HG03135 (cell line): ENCODE measurements at regions not wholly inside any gene's neighbourhood (a gene's known extent, or its start where the extent isn't known, plus 50 kb on each side); places are given as distances from the start of the nearest gene placed in this dataset.

ENCODE experiments used
- ATAC-seq: cut with Tn5 transposase; IDR thresholded peaks from one replicate; pipeline ENCODE4 v1.9.1; 2021; ENCODE audit warnings: mild to moderate bottlenecking, moderate library complexity; ENCODE audit not compliant: unreplicated experiment

DNA sequence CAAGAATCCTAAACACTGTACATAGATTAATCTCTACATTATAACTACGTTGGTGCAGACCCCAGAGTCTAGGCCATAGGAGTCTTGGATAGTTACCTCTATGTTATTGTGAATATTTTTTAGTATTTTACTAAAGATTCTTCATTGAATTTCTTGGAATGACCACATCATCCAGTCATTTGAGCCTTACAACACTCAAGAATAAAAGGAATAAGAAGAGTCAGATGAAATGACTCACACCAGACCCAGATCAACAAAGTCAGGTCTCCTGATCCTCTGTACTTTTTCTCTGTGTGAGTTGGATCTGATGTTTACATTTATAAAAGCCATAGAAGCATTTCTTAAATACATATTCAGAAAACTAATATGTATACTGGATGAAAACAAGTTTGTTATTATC lies 179.2 kb upstream of the ARHGAP20 start:
- no peak for ATAC-seq

- no peak for ATAC-seq
Measured at GRCh38 chr11:110890995-110891394, 178.8 kb upstream of the ARHGAP20 start.

DNA sequence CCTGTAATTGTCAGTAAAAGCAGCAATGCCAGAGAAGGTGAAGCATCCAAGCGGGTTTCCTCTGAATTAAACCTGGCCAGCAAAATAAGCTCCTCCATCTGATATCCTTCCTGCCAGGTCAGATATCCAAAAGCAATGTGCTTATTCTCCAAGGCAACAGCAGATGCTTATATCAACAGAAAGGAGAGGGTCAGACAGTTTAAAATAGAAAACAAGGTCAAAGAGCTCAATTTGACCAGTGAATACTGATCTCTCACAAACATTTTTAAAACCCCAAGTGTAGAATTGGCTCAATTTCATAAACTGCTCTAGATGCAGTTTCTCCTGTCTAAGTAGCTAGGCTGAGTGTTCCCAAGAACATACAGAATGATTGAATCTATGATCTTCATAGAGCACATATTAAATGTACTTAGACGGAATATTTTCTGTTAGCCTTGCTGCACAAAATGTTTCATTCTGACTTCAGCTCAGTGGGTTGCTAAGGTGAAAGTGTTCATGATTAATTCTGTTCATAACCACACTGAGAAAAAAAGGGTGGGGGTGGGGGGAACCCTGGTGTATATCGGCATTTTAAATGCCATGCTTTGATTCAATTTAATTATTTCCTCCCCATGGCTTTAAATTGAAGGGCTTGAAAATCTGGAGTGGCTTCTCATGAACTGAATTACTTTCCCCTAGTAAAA lies 174.2 kb upstream of the ARHGAP20 start:
- ATAC-seq, result no peak

DNA sequence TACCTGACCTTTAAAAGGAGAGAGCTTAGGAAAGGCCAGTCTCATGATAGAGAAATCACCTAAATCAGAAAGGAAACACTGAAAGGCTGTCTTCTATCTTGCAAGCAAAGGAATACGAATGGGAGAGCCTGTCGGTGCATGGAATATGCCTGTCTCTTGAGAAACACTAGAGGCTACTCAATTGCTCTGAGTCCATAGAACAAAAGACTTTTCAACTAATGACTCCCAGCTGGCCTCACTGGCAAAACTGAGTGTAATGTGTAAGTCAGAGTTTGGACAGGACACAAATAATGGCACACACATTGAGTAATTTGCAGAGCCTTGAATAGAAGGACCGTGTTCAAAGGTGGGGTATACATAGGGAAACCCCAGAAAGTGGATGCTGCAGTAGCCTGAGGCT lies 171.0 kb upstream of the ARHGAP20 start:
- ATAC-seq, result no peak

- no peak for ATAC-seq
Measured at GRCh38 chr11:110878513-110878912, 166.3 kb upstream of the ARHGAP20 start.

GRCh38 chr11:110874437-110875030 lies 162.3 kb upstream of the ARHGAP20 start:
- no peak for ATAC-seq

DNA sequence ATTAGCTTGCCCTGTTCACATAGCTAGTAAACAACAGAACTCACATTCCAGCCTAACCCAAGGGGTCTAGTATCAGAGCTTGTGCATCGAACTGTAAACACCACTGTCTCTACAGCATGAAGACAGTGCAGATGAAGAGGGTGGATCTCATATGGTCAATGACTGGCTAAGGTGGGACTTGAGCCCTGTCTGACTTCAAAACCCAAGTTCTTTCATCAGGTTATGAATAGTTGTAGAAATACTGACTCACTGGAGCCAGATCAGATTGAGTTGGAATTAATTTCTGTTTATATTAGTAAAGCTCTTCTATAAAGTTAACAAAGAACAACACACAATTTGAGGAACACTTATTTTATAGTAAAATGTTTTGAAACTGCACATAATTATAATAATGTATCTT lies 161.7 kb upstream of the ARHGAP20 start:
- ATAC-seq, result no peak

GRCh38 chr11:110870816-110871522 lies 158.7 kb upstream of the ARHGAP20 start:
- ATAC-seq, result no peak

GRCh38 chr11:110867951-110868350 lies 155.7 kb upstream of the ARHGAP20 start:
- ATAC-seq, result no peak

- ATAC-seq, result no peak
Measured at GRCh38 chr11:110866081-110866480, 153.8 kb upstream of the ARHGAP20 start.

GRCh38 chr11:110862407-110862806 lies 150.2 kb upstream of the ARHGAP20 start:
- ATAC-seq, result no peak

DNA sequence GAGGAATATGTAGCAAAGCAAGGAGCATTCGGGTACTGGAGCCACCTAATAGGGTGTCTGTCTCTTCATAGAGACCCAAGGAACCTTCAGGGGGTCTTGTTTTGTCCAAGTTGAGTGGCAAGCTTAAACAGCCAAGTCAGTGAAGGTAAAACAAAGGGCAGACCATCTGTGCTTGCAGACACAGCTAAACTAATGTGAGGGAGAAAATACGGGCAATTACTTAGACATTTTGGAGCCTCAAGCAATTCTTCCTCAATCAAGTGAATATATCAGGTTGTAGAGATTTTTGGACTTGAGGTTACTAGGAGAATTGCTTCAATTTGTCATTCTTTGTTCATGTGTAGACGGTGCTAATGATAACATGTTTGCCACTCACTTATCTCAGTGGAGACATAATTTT lies 148.2 kb upstream of the ARHGAP20 start:
- ATAC-seq, result no peak

GRCh38 chr11:110859998-110860397 lies 147.8 kb upstream of the ARHGAP20 start:
- no peak for ATAC-seq

- ATAC-seq, result no peak
Measured at GRCh38 chr11:110859240-110859840, 147.1 kb upstream of the ARHGAP20 start.

GRCh38 chr11:110858547-110858921 lies 146.3 kb upstream of the ARHGAP20 start:
- ATAC-seq, result no peak

GRCh38 chr11:110857892-110858546 lies 145.8 kb upstream of the ARHGAP20 start:
- ATAC-seq, result no peak

DNA sequence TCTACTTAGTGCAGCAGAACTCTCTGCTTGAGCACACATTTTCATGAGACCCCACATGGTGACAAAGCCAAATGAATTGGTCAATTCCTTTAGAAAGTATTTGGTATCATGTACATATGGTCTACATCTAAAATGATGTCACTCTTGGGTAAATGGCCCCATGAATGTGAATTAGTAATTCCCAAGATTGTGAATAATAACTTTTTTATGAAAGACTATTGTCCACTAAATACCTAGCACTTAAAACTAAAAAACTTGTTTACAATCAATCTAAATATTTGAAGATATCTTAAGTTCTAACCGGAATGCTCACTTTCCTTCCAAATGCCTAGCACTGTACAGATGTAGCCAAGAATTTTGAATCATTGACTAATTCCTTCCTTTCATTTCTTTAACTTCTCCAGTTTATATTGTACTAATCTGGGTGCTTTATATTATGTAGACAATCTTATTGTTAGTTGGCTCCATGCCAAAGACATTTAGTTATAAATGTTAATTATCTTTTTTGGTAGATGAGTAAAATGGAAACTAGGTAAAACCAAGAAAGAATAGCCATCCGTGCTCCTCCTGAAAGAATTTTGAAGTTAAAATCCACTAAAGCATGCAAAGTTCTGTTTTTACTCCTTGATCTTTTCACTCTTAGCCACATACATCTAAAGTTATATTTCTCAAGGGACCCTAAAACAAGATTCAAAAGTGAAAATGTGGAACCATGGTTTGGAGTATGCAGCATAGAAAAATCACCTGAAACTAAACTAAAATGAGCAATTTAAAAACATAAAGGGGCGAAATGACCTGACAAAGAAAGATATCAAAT lies 145.0 kb upstream of the ARHGAP20 start:
- ATAC-seq, result no peak

- ATAC-seq, result no peak
Measured at GRCh38 chr11:110856340-110856739, 144.1 kb upstream of the ARHGAP20 start.

GRCh38 chr11:110855191-110855590 lies 143.0 kb upstream of the ARHGAP20 start:
- no peak for ATAC-seq

DNA sequence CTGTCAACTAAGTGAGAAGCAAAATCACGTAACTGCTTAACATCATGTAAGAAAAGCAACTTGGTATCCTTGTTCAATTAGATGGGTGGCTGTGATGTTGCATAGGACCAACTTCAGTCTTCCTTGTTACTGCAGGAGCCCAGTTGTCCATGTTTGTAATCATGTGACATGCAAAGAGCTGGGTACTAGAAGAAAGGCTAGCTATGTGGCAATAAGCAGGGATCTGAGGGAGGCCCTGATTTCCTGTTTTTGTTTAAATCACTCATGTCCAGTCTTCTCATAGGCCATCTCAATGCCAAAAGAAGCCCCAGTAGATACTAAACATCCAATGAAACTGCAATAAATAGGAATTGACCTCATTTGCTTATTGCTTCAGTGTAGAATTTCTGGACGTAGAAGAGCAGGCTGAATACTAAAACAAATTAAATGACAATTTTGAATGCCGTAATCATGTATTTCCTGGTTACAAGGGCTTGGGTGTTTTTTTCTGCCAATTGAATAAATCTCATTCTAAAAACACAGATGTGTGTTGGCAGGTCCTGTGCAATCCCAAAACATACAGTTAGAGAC lies 140.8 kb upstream of the ARHGAP20 start:
- no peak for ATAC-seq
